Neuronal stem cell (in vitro differentiated cells): ENCODE measurements at regions not wholly inside any gene's neighbourhood (a gene's known extent, or its start where the extent isn't known, plus 50 kb on each side); places are given as distances from the start of the nearest gene placed in this dataset.
A peak's percentile ranks its signal among the peaks of the same experiment; 100 is the strongest.

ENCODE experiments used
- DNase-seq: peaks from one replicate; pipeline ENCODE4 v3.0.0-alpha.2; 2013; ENCODE audit warnings: low spot score
- H2AFZ ChIP-seq: one replicate; pipeline ENCODE4 v1.6.1; 2013; ENCODE audit warnings: mild to moderate bottlenecking, low read length, inconsistent platforms
- H2AK5ac ChIP-seq: 2 replicates; pipeline ENCODE4 v1.6.1; 2013; ENCODE audit warnings: low read depth, mild to moderate bottlenecking, inconsistent platforms, low read length, moderate library complexity, mixed read lengths
- H2BK120ac ChIP-seq: 2 replicates; pipeline ENCODE4 v1.6.1; 2013; ENCODE audit warnings: low read depth, mild to moderate bottlenecking, inconsistent platforms, low read length, moderate library complexity, mixed read lengths
- H2BK12ac ChIP-seq: one replicate; pipeline ENCODE4 v1.6.1; 2013; ENCODE audit warnings: low read length, inconsistent platforms
- H2BK15ac ChIP-seq: 2 replicates; pipeline ENCODE4 v1.6.1; 2013; ENCODE audit warnings: mild to moderate bottlenecking, low read length, inconsistent platforms, mixed read lengths
- H2BK5ac ChIP-seq: one replicate; pipeline ENCODE4 v1.6.1; 2013; ENCODE audit warnings: inconsistent platforms, mild to moderate bottlenecking, low read length, moderate library complexity
- H3K14ac ChIP-seq: one replicate; pipeline ENCODE4 v1.6.1; 2013; ENCODE audit warnings: low read length, inconsistent platforms
- H3K18ac ChIP-seq: 2 replicates; pipeline ENCODE4 v1.6.1; 2013; ENCODE audit warnings: low read length, inconsistent platforms
- H3K23ac ChIP-seq: 2 replicates; pipeline ENCODE4 v1.6.1; 2013; ENCODE audit warnings: low read depth, mild to moderate bottlenecking, mixed read lengths, low read length, inconsistent platforms; ENCODE audit not compliant: poor library complexity
- H3K27ac ChIP-seq: replicated peaks from 3 replicates; pipeline ENCODE4 v1.5.1; 2013; ENCODE audit warnings: low read length, inconsistent platforms
- H3K27me3 ChIP-seq, 3 experiments: 2 replicates each; pipeline ENCODE4 v1.6.1; 2013; ENCODE audit warnings: low read length in 3 of 3, mild to moderate bottlenecking in 2 of 3, inconsistent platforms in 1 of 3, low read depth in 1 of 3, mixed read lengths in 1 of 3, moderate library complexity in 1 of 3; ENCODE audit not compliant: control insufficient read depth in 3 of 3, insufficient read depth in 3 of 3
- H3K36me3 ChIP-seq, 2 donors: replicated peaks in 1 of 2; 2 replicates each; pipeline ENCODE4 v1.6.1; 2013; ENCODE audit warnings: low read length in 2 of 2; ENCODE audit not compliant: control insufficient read depth in 2 of 2, insufficient read depth in 2 of 2
- H3K4ac ChIP-seq: 2 replicates; pipeline ENCODE4 v1.6.1; 2013; ENCODE audit warnings: inconsistent platforms, mild to moderate bottlenecking, low read length, moderate library complexity
- H3K4me1 ChIP-seq, 2 donors: 1 replicate in 1 of 2; 2 replicates in 1 of 2; pipeline ENCODE4 v1.6.1; 2013; ENCODE audit warnings: low read length in 2 of 2, low read depth in 1 of 2; ENCODE audit not compliant: control insufficient read depth in 2 of 2, insufficient read depth in 1 of 2
- H3K4me2 ChIP-seq: one replicate; pipeline ENCODE4 v1.6.1; 2013; ENCODE audit warnings: mild to moderate bottlenecking, low read length, inconsistent platforms; ENCODE audit not compliant: insufficient read depth, poor library complexity, severe bottlenecking
- H3K4me3 ChIP-seq, 2 donors: 2 replicates each; pipeline ENCODE4 v1.5.1; 2013; ENCODE audit warnings: low read length in 2 of 2, mild to moderate bottlenecking in 2 of 2, inconsistent platforms in 1 of 2, moderate library complexity in 1 of 2
- H3K79me1 ChIP-seq: one replicate; pipeline ENCODE4 v1.6.1; 2013; ENCODE audit warnings: low read depth, mild to moderate bottlenecking, inconsistent platforms, low read length, moderate library complexity
- H3K9ac ChIP-seq: one replicate; pipeline ENCODE4 v1.6.1; 2013; ENCODE audit warnings: mild to moderate bottlenecking, low read depth, low read length, inconsistent platforms; ENCODE audit not compliant: poor library complexity
- H3K9me3 ChIP-seq, 2 donors: replicated peaks in 1 of 2; 2 replicates each; pipeline versions ENCODE3 to v1.6.1; 2013; ENCODE audit warnings: low read length in 2 of 2, mild to moderate bottlenecking in 2 of 2, inconsistent platforms in 1 of 2, low read depth in 1 of 2, mixed read lengths in 1 of 2, moderate library complexity in 1 of 2; ENCODE audit not compliant: control insufficient read depth in 2 of 2, insufficient read depth in 1 of 2
- H4K8ac ChIP-seq: one replicate; pipeline ENCODE4 v1.6.1; 2013; ENCODE audit warnings: low read depth, mild to moderate bottlenecking, inconsistent platforms, low read length, moderate library complexity
- H4K91ac ChIP-seq: one replicate; pipeline ENCODE4 v1.6.1; 2013; ENCODE audit warnings: low read length, low read depth, mild to moderate bottlenecking, inconsistent platforms; ENCODE audit not compliant: poor library complexity
- WGBS, 2 donors: extraction: QIAGEN DNeasy Blood & Tissue Kit; methylation state at CpG; one replicate each; pipeline ENCODE4 v1.1.7; 2013; ENCODE audit warnings: missing lambda C conversion rate in 2 of 2, mixed read lengths in 1 of 2; ENCODE audit not compliant: insufficient read length in 2 of 2, insufficient replicate concordance in 1 of 2; ENCODE audit errors: extremely low coverage in 2 of 2; 5-methylcytosine and 5-hydroxymethylcytosine counted together

DNA sequence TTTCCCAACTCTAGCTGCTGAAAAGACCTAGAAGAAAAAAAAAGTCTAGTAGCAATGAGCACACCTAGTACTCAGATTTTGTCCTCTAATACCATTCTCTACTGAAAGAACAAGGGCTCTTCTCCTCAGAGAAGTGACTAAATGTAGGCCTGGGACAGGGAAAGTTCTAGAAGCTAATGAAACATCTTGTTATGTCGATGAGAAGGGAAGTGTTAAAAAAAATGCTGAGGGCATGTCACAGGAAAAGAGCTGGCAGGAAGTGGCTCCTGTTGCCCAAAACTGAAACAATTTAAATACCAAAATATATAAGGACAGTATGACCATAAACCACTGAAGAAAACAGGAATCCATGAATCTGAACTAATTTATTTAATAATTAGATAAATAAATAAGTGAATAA lies 581.4 kb upstream of the TBL1XR1 start:
- WGBS, 2 donors: no CpG with 5 or more reads among the region's 1 CpG
- H3K9ac ChIP-seq: no peak overlapping the region
- no peak overlapping the region for H4K91ac ChIP-seq

DNA sequence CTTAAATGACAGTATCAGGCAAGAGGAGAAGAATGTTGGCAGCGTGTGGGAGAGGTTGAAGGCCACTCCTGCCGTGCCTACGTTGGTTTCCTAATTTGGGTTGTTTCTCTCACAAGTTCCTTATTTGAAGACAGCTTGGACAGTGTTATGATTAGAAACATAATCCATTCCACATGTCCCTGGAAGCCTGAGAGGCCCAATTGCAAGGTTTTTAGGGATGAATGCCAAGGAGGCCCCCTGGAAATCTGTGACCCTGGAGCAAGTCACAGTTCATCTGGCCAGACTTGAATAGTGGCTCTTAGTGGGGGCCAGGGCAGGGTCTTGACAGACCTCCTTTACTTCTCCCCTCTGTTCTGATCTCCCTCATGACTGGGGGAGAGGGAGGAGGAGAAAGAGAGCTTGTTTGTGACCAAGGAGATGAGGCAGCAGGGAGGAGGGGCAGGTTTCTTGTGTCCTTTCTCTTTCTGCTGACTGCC lies 584.4 kb upstream of the TBL1XR1 start:
- Histone ChIP-seq H3K4ac (no peak overlapping the region), H3K9me3 (no peaks in the 10 kb centered on the region), H3K23ac (no peak overlapping the region), H2BK120ac (no peak overlapping the region), H3K14ac (no peak overlapping the region), H2BK12ac (no peak overlapping the region), H3K79me1 (no peaks in the 10 kb centered on the region), H2AK5ac (no peak overlapping the region), H2AFZ (peak overlapping the region; percentile 67), H3K4me1 (peaks cover 4 to 12% of the 10 kb centered on the region in 2 donors), H2BK15ac (no peak overlapping the region), H3K4me2 (no peak overlapping the region), H3K9ac (no peak overlapping the region), H4K91ac (no peak overlapping the region), H3K27ac (no peak overlapping the region), H3K4me3 (no peak overlapping the region), H2BK5ac (no peak overlapping the region), H3K36me3 (no peaks in the 10 kb centered on the region), H3K27me3 (no peaks in the 10 kb centered on the region), H3K18ac (no peak overlapping the region), H4K8ac (no peak overlapping the region)
- no peak for DNase-seq
- no CpG with 5 or more reads among the region's 3 CpGs for WGBS, 2 donors

More for the DNA sequence above, 581.4 kb upstream of the TBL1XR1 start:
- H3K79me1 ChIP-seq: no peaks in the 10 kb centered on the region
- H2BK5ac ChIP-seq: no peak overlapping the region
- no peak overlapping the region for H3K18ac ChIP-seq
- H3K14ac ChIP-seq: no peak overlapping the region
- H3K4me3 ChIP-seq: no peak overlapping the region
- no peak overlapping the region for H3K23ac ChIP-seq
- H2BK15ac ChIP-seq: no peak overlapping the region
- H2AK5ac ChIP-seq: no peak overlapping the region
- peaks cover 4 to 15% of the 10 kb centered on the region in 2 donors for H3K4me1 ChIP-seq
- H3K36me3 ChIP-seq: no peaks in the 10 kb centered on the region
- no peak overlapping the region for H3K27ac ChIP-seq
- no peaks in the 10 kb centered on the region for H3K9me3 ChIP-seq
- H2AFZ ChIP-seq: no peak overlapping the region
- no peaks in the 10 kb centered on the region for H3K27me3 ChIP-seq
- no peak overlapping the region for H3K4ac ChIP-seq
- no peak overlapping the region for H4K8ac ChIP-seq
- no peak overlapping the region for H2BK12ac ChIP-seq
- DNase-seq: no peak
- H3K4me2 ChIP-seq: no peak overlapping the region
- no peak overlapping the region for H2BK120ac ChIP-seq

DNA sequence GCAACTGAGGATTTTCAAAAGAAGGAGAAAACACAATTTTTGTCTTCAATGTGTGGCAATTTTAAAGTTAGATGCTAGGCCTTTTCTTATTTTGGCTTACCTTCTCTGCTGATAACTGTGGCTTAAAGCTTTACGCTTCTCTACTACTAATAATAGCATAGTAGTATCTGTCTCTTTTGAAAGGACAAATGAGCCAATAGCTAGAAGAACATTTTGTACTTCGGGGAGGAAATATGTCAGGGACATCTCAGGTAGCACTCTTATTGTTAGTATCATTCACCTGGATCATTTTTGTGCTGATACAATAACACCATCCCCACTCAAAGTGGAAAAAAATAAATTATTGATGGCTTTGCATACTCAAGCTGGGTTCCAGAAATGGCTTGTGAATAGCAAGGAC lies 586.1 kb upstream of the TBL1XR1 start:
- Histone ChIP-seq H3K9me3 (no peaks in the 10 kb centered on the region), H3K4me3 (no peak overlapping the region), H3K23ac (no peak overlapping the region), H3K9ac (no peak overlapping the region), H3K27ac (no peak overlapping the region), H2AK5ac (no peak overlapping the region), H2BK12ac (no peak overlapping the region), H2BK15ac (no peak overlapping the region), H2BK120ac (no peak overlapping the region), H2BK5ac (no peak overlapping the region), H4K8ac (no peak overlapping the region), H3K14ac (no peak overlapping the region), H4K91ac (no peak overlapping the region), H2AFZ (no peak overlapping the region), H3K4me1 (peaks cover 4 to 12% of the 10 kb centered on the region in 2 donors), H3K27me3 (no peaks in the 10 kb centered on the region), H3K36me3 (no peaks in the 10 kb centered on the region), H3K79me1 (no peaks in the 10 kb centered on the region), H3K4me2 (no peak overlapping the region), H3K4ac (no peak overlapping the region), H3K18ac (no peak overlapping the region)
- no CpG with 5 or more reads among the region's 2 CpGs for WGBS, 2 donors
- DNase-seq: no peak

GRCh38 chr3:177783767-177784166 lies 586.5 kb upstream of the TBL1XR1 start:
- Histone ChIP-seq H2BK12ac (no peak overlapping the region), H3K27ac (no peak overlapping the region), H3K4ac (no peak overlapping the region), H3K14ac (no peak overlapping the region), H2AK5ac (no peak overlapping the region), H3K4me1 (peaks cover 4 to 12% of the 10 kb centered on the region in 2 donors), H3K9me3 (no peaks in the 10 kb centered on the region), H3K36me3 (no peaks in the 10 kb centered on the region), H2BK5ac (no peak overlapping the region), H3K4me2 (no peak overlapping the region), H3K79me1 (no peaks in the 10 kb centered on the region), H2AFZ (no peak overlapping the region), H3K18ac (no peak overlapping the region), H4K91ac (no peak overlapping the region), H2BK15ac (no peak overlapping the region), H3K27me3 (no peaks in the 10 kb centered on the region), H2BK120ac (no peak overlapping the region), H3K4me3 (no peak overlapping the region), H3K9ac (no peak overlapping the region), H4K8ac (no peak overlapping the region), H3K23ac (no peak overlapping the region)
- DNase-seq: no peak
- WGBS, 2 donors: no CpG with 5 or more reads among the region's 5 CpGs
